GM21390 (cell line): ENCODE measurements at regions not wholly inside any gene's neighbourhood (a gene's known extent, or its start where the extent isn't known, plus 50 kb on each side); places are given as distances from the start of the nearest gene placed in this dataset.
"Not testable (repeated sequence)": the region's sequence is repeated elsewhere in the genome, so short reads cannot be mapped to it uniquely, and the experiment has no call there.

Experiments used
- ATAC-seq: cut with Tn5 transposase; IDR thresholded peaks from one replicate; pipeline ENCODE4 v1.9.1; 2021; ENCODE audit not compliant: unreplicated experiment

DNA sequence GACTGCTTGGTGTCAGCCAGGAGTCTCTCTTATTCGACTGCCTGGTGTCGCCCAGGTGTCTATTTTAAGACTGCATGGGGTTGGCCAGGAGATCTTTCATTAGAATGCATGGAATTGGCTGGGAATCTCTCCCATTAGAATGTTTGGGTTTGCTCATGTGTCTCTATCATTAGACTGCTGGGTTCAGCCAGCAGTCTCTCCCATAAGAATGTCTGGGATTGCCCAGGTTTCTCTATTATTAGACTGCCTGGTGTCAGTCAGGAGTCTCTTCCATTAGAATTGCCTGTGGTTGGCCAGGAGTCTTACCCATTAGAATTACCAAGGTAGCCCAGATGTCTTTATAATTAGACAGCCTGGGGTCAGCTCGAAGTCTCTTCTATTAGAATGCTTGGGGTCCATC, 1496.0 kb downstream of the UQCRFS1 start:
- no peak for ATAC-seq

- no peak for ATAC-seq
Measured at GRCh38 chr19:27714857-27715256, 1498.1 kb downstream of the UQCRFS1 start.

DNA sequence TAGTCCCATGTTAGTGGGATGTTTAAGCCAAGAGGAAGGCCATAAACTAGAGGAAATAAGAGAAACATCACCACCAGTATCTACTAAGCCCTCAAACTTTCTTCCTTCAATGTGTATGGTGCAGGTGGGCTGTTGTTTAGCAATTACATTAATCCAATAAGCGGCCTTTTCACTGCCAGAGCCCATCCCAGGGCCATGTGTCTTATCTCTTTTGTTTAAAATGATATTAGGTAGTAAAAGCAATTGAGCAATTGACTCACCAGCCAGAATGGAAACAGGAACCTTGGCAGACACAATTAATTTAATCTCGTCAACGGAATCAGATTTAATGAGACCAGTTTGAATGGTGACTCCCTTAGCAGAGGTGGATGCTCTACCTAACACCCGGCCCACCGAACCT, 1503.5 kb downstream of the UQCRFS1 start:
- ATAC-seq, result no peak

- ATAC-seq, result not testable (repeated sequence)
Measured at GRCh38 chr19:27708986-27709385, 1504.0 kb downstream of the UQCRFS1 start.

GRCh38 chr19:27707026-27707425, 1505.9 kb downstream of the UQCRFS1 start:
- not testable (repeated sequence) for ATAC-seq

- no peak for ATAC-seq
Measured at GRCh38 chr19:27705896-27706295, 1507.1 kb downstream of the UQCRFS1 start.

GRCh38 chr19:27694361-27695055, 1518.4 kb downstream of the UQCRFS1 start:
- ATAC-seq, result no peak

- no peak for ATAC-seq
Measured at GRCh38 chr19:27691991-27692390, 1521.0 kb downstream of the UQCRFS1 start.

- ATAC-seq, result no peak
Measured at GRCh38 chr19:27689734-27690241, 1523.2 kb downstream of the UQCRFS1 start.

GRCh38 chr19:27684293-27684692, 1528.7 kb downstream of the UQCRFS1 start:
- ATAC-seq, result no peak

DNA sequence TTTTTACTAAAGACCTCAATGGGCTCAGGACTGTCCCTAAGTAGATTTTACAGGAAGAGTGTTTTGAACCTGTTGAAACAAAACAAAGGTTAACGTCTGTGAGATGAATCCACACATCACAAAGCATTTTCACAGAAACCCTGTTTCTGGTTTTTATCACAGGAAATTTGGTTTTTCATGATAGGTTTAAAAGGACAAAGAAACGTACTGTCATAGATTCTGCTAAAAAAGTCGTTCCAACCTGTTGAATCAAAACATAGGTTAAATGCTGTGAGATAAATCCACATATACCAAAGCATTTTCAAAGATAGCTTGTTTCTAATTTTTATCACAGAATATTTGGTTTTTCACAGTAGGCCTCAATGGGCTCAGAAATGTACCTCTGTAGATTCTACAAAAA, 1531.0 kb downstream of the UQCRFS1 start:
- no peak for ATAC-seq

- no peak for ATAC-seq
Measured at GRCh38 chr19:27679905-27680304, 1533.0 kb downstream of the UQCRFS1 start.

DNA sequence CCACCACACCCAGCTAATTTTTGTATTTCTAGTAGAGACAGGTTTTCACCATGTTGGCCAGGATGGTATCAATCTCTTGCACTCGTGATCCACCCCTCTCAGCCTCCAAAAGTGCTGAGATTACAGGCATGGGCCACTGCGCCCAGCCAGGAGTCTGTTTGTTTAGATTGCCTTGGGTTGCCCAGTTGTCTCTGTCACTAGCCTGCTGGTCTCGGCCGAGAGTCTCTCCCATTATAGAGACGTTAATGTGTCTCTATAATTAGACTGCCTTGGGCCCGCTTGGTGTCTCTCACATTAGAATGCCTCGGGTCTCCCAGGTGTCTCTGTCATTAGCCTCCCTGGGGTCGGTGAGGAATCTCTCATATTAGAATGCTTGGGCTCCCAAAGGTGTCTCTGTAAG, 1533.6 kb downstream of the UQCRFS1 start:
- ATAC-seq, result no peak

DNA sequence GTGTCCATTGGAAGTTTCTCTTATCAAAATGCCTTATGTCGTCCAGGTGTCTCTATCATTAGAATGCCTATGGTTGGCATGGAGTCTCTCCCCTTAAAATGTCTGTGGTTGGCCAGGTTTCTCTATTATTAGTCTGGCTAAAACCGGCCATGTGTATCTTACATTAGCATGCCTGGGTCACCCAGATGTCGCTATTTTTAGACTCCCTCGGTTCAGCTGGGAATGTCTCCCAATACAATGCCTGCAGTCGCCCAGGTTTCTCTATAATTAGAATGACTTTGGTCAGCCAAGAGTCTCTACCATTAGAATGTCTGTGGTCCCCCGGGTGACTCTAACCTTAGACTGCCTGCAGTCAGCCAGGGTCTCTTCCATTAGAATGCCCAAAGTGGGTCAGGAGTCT, 1536.1 kb downstream of the UQCRFS1 start:
- no peak for ATAC-seq

GRCh38 chr19:27676334-27676733, 1536.6 kb downstream of the UQCRFS1 start:
- ATAC-seq, result no peak

GRCh38 chr19:27675771-27676170, 1537.2 kb downstream of the UQCRFS1 start:
- ATAC-seq, result no peak

GRCh38 chr19:27674701-27675100, 1538.2 kb downstream of the UQCRFS1 start:
- no peak for ATAC-seq

GRCh38 chr19:27673986-27674385, 1539.0 kb downstream of the UQCRFS1 start:
- no peak for ATAC-seq

DNA sequence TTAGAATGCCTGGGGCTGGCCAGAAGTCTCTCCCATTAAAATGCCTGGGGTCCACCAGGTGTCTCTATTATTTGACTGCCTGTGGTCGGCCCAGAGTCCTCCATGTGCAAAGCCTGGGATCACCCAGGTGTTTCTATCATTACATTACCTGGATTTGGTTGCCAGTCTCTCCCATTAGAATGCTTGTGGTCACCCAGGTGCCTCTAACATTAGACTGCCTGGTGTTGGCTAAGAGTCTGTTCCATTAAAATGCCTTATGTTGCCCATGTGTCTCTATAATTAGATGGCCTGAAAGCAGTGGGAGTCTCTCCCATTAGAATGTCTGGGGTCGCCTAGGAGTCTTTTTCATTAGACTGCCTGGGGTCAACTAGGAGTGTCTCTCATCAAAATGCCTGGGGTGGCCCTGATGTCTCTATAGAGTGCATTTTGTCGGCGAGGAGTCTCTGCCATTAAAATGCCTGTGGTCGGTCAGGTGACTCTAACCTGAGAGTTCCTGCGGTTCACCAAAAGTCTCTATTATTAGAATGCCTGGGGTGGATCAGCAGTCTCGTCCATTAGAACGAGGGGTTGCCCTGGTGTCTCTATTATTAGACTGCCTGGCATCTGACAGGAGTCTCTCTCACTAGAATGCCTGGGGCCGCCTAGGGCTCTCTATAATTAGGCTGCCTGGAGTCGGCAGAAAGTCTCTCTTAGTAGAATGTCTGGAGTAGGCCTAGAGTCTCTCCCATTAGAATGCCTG, 1540.5 kb downstream of the UQCRFS1 start:
- ATAC-seq, result no peak

DNA sequence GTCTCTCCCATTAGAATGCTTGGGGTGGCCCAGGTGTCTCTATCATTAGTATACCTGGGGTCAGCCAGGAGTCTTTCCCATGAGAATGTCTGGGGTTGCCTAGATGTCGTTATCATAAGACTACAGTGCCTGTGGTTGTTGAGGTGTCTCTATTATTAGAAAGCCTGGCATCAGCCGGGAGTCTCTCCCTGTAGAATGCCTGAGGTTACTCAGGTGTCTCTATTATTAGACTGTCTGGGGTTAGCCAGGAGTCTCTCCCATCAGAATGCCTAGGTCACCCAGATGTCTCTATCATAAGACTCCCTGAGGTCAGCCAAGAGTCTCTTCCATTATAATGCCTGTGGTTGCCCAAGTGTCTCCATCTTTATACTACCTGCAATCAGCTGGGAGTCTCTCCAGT, 1541.1 kb downstream of the UQCRFS1 start:
- no peak for ATAC-seq

GRCh38 chr19:27660428-27660827, 1552.5 kb downstream of the UQCRFS1 start:
- ATAC-seq, result no peak

- no peak for ATAC-seq
Measured at GRCh38 chr19:27657271-27658051, 1555.5 kb downstream of the UQCRFS1 start.
